ENCODE measurements at regions not wholly inside any gene's neighbourhood (a gene's known extent, or its start where the extent isn't known, plus 50 kb on each side); places are given as distances from the start of the nearest gene placed in this dataset.
"Not testable (repeated sequence)": the region's sequence is repeated elsewhere in the genome, so short reads cannot be mapped to it uniquely, and the experiment has no call there.

DNA sequence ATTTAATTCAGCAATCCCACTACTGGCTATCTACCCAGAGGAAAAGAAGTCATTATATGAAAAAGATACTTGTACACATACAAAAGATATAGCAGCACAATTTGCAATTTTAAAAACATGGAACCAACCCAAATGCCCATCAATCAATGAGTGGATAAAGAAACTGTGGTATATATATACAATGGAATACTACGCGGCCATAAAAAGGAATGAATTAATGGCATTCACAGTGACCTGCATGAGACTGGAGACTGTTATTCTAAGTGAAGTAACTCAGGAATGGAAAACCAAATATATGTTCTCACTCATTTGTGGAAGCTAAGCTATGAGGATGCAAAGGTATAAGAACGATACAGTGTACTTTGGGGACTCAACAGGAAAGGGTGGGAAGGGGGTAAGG lies 102.8 kb upstream of the KCNMA1 start:
- H3K4me3 Mint-ChIP-seq; H3K27ac Mint-ChIP-seq; H3K27me3 Mint-ChIP-seq (ENCODE audit: low read depth); H3K4me1 Mint-ChIP-seq: not testable (repeated sequence)
- Mint-ChIP-seq H3K9me3 (peaks cover 33% of the 10 kb centered on the region), H3K36me3 (ENCODE audit: low read depth) (peaks cover 20% of the 10 kb centered on the region)

- Mint-ChIP-seq H3K4me1 (no peaks in the 10 kb centered on the region), H3K27me3 (ENCODE audit: low read depth) (no peaks in the 10 kb centered on the region), H3K36me3 (ENCODE audit: low read depth) (peaks cover 20% of the 10 kb centered on the region), H3K9me3 (peaks cover 33% of the 10 kb centered on the region), H3K4me3 (no peak overlapping the region), H3K27ac (no peak overlapping the region)
- TF ChIP-seq, protein P1, sequence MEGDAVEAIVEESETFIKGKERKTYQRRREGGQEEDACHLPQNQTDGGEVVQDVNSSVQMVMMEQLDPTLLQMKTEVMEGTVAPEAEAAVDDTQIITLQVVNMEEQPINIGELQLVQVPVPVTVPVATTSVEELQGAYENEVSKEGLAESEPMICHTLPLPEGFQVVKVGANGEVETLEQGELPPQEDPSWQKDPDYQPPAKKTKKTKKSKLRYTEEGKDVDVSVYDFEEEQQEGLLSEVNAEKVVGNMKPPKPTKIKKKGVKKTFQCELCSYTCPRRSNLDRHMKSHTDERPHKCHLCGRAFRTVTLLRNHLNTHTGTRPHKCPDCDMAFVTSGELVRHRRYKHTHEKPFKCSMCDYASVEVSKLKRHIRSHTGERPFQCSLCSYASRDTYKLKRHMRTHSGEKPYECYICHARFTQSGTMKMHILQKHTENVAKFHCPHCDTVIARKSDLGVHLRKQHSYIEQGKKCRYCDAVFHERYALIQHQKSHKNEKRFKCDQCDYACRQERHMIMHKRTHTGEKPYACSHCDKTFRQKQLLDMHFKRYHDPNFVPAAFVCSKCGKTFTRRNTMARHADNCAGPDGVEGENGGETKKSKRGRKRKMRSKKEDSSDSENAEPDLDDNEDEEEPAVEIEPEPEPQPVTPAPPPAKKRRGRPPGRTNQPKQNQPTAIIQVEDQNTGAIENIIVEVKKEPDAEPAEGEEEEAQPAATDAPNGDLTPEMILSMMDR (IDR thresholded peaks at IDR 0.05; ENCODE audit: unreplicated experiment in 3 of 3), result no peak
These were observed 101.0 kb upstream of the KCNMA1 start for GRCh38 chr10:77738496-77739158.

DNA sequence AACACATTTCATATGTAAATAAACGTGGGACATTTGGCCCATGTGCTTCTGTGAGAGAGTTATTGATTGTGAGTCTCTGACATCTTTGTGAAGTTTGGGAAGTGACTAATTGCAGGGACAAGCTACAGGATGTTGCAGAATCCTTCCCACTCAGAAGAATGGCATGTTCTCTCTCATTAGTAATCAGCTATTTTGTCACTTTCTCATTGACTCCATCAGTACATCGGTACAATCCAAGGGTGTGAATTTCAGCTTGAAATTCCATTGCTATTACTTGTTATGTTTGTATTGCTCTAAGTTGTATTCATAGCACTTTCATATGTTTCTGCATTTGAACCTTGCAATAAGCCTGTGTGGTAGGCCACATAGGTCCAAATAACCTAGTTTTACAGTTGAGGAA lies 100.0 kb upstream of the KCNMA1 start:
- Mint-ChIP-seq H3K27me3 (ENCODE audit: low read depth) (peaks cover 5% of the 10 kb centered on the region), H3K27ac (no peak overlapping the region), H3K9me3 (peaks cover 30% of the 10 kb centered on the region), H3K36me3 (ENCODE audit: low read depth) (peaks cover 20% of the 10 kb centered on the region), H3K4me3 (no peak overlapping the region), H3K4me1 (no peaks in the 10 kb centered on the region)
- TF ChIP-seq, protein P1 (IDR thresholded peaks at IDR 0.05; ENCODE audit: unreplicated experiment in 3 of 3), result no peak

GRCh38 chr10:77735136-77735535 lies 97.5 kb upstream of the KCNMA1 start:
- H3K27me3 Mint-ChIP-seq (ENCODE audit: low read depth), result peaks cover 10% of the 10 kb centered on the region
- H3K27ac Mint-ChIP-seq, H3K4me1 Mint-ChIP-seq, H3K4me3 Mint-ChIP-seq: not testable (repeated sequence)
- peaks cover 23% of the 10 kb centered on the region for H3K9me3 Mint-ChIP-seq
- H3K36me3 Mint-ChIP-seq (ENCODE audit: low read depth), result peaks cover 16% of the 10 kb centered on the region

GRCh38 chr10:77732213-77733003 lies 94.8 kb upstream of the KCNMA1 start:
- H3K4me1 Mint-ChIP-seq, result no peaks in the 10 kb centered on the region
- H3K9me3 Mint-ChIP-seq, result peaks cover 7% of the 10 kb centered on the region

DNA sequence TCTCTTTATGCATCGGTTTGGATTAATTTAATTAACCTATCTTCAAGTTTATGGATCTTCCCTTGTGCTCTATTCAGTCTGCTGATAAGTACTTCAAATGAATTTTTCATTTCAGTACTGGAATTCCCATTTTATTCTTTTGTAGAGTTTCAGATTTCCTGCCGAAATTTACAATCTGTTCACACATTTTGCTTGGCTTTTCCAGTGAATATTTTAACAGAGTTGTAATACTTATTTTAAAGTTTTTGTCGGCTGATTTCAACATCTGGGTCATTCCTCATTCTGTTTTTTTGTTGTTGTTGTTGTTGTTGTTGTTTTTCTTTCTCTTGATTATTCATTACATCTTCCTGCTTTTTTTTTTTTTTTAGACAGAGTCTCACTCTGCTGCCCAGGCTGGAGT lies 89.9 kb upstream of the KCNMA1 start:
- H3K4me1 Mint-ChIP-seq, result peaks cover 17% of the 10 kb centered on the region
- TF ChIP-seq, protein P1 (IDR thresholded peaks at IDR 0.05; ENCODE audit: unreplicated experiment in 3 of 3), result no peak
- peaks cover 3% of the 10 kb centered on the region for H3K36me3 Mint-ChIP-seq (ENCODE audit: low read depth)
- no peak overlapping the region for H3K27ac Mint-ChIP-seq
- H3K9me3 Mint-ChIP-seq, result peaks cover 5% of the 10 kb centered on the region
- no peak overlapping the region for H3K4me3 Mint-ChIP-seq
- H3K27me3 Mint-ChIP-seq (ENCODE audit: low read depth), result peaks cover 8% of the 10 kb centered on the region

More at GRCh38 chr10:77732213-77733003, 94.8 kb upstream of the KCNMA1 start:
- Mint-ChIP-seq H3K27ac (no peak overlapping the region), H3K36me3 (ENCODE audit: low read depth) (peaks cover 6% of the 10 kb centered on the region), H3K27me3 (ENCODE audit: low read depth) (peaks cover 10% of the 10 kb centered on the region), H3K4me3 (no peak overlapping the region)
- TF ChIP-seq, protein P1 (IDR thresholded peaks at IDR 0.05; ENCODE audit: unreplicated experiment in 3 of 3), result no peak

GRCh38 chr10:77726732-77727131 lies 89.1 kb upstream of the KCNMA1 start:
- Mint-ChIP-seq H3K4me3 (no peak overlapping the region), H3K27me3 (ENCODE audit: low read depth) (peaks cover 8% of the 10 kb centered on the region), H3K9me3 (peaks cover 5% of the 10 kb centered on the region), H3K36me3 (ENCODE audit: low read depth) (peaks cover 3% of the 10 kb centered on the region), H3K27ac (no peak overlapping the region), H3K4me1 (peaks cover 17% of the 10 kb centered on the region)
- TF ChIP-seq, protein P1 (IDR thresholded peaks at IDR 0.05; ENCODE audit: unreplicated experiment in 3 of 3), result no peak

Measured in nephron (organoid).